CD4-positive, alpha-beta T cell treated with Interleukin-2 at 100 ng/mL for 4 hours (primary cell): ENCODE measurements at regions not wholly inside any gene's neighbourhood (a gene's known extent, or its start where the extent isn't known, plus 50 kb on each side); places are given as distances from the start of the nearest gene placed in this dataset.

Experiments
- DNase-seq: peaks from one replicate; pipeline ENCODE4 v3.0.0-alpha.2; 2020; ENCODE audit warnings: low spot score

DNA sequence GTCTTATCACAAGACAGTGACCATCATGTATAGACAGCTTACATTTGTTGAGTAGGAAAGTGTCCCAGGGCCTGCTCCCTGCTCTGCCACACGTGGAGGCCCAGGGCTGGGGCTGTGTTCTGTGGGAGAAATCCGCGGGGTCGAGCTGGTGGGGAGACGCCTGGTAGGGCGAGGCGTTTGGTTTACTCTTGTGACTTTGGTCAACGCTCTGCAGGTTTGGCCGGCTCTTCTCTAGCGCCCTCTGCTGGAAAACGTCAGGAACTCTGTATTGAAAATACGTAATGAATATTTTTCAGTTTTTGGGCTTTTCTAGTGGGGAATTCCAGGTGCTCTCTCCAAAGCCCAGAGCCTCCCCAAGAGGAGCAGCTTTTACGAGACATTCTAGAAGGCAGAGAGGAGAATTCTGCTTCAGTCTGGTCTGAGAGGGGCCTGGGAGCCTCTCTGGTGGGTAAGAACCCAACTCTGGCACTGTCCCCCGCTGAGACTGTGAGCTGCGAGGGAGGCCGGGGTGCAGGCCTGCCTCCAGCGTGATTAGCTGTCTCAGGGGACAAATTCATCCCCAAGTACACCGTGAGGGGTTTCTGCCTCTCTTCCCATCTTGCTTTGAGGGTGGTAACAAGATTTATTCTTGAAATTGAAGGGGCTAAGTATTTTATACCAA lies 112.6 kb upstream of the RALGAPA2 start:
- DNase-seq, result peak; percentile 41

GRCh38 chr20:20823476-20823881 lies 111.0 kb upstream of the RALGAPA2 start:
- no peak for DNase-seq

DNA sequence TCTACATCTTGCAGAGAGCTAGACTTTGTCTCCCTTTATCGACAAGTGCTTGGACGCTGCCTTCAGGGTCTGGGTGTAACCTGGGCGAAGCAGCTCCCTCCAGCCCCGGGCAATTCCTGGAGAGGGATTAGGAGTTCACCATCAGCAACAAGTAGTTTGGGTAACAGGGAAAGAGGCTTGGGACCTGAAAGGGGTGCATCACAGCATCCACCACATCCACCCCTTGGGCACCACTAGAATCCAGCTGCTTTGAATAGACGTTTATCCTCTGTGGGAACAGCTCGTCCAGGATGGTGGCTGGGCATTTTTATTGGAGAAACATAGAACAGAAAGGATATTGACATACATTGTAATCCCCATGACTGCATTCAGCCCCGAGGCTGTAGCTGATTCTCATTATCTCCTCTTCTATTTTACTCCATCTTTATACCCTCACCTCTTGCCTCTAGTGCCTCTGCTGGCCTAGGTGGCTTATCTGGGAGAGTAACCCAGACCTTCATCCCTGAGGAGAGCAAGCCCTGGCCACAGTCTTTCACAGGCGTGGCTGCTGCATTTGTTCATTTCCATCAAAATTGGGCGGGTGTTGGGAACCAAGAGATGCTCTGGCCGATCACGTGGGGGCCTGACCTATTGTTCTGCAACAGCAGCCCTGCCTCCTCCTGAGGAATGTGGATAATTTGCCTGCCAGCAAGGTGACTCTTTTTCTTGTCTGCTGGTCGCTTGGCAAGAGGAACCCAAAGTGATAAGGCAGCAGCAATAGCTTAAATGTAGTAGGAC lies 109.2 kb upstream of the RALGAPA2 start:
- DNase-seq, result no peak

GRCh38 chr20:20820785-20821483 lies 108.5 kb upstream of the RALGAPA2 start:
- DNase-seq, result no peak

- DNase-seq, result no peak
Observed at GRCh38 chr20:20820104-20820503, 107.7 kb upstream of the RALGAPA2 start.

DNA sequence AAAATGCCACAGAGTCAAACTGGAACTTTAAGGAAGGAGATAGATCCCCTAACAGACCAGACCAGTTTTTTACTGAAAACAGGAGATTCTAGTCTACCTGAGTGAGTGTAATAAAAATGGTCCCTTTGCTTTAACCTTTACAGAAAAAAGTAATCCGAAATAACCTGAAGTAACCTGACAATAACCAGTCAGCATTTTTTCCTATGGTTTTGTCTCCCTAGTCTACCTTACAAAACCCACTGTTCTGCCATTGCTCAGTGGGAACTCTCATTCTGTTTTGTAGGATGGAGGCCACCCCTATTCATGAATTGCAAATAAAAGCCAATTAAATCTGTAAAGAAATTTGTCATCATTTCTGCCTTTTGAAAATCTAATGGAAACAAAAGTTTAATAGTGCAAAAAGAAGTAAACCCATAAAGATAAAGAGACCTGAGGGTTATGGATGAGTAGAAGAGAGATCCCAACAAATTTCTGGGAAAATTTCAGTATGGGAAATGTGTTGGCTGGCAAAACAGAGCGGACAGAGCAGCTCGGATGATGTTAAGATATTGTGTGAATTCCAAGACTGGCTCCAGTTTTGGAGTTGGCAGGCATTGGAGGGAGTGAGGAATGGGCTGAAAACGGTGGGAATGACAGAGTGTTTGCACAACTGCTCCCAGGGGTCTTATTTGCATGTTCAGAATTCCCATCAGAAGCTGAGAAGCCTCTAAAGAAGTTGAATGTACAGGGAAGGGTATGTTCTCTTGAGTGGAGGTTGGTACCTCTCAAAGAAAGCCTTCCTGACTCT lies 104.7 kb upstream of the RALGAPA2 start:
- no peak for DNase-seq

- no peak for DNase-seq
Observed at GRCh38 chr20:20815711-20816455, 103.4 kb upstream of the RALGAPA2 start.

DNA sequence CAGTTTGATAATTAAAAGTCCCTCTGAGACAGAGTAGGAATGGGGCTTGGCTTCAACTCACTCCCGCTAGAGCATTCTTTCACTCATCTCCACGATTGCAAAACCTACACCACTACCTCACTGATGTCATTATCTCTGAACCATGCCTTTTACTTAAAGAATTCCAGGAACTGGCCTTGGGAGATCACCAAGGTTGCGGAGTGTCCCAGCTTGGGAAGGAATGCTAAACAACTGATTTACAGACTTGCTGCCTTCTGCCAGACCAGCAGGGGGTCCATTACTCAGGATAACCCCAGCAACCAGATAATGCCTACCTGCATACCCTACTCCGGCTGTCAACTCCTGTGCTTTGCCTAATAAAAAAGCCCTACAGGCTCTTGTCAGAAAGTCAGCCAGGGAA lies 102.2 kb upstream of the RALGAPA2 start:
- DNase-seq, result no peak

DNA sequence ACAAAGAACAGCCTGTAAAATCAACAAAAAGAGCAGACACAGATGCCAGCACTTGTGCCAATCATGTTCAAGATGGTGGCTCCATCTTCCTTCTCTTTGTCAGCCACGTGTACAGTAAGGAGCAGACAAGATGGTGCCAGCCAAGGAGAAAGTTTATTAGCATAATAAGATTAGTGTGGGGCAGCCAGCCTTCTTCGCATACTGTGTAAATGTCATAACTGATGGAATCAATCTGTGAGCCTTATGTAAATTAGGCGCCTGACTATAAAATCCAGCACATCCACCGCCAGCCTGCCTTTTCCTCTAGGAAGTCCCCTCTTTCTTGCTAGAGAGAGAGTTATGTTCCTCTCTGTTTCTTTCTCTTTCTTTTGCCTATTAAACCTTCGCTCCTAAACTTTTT lies 99.7 kb upstream of the RALGAPA2 start:
- no peak for DNase-seq

DNA sequence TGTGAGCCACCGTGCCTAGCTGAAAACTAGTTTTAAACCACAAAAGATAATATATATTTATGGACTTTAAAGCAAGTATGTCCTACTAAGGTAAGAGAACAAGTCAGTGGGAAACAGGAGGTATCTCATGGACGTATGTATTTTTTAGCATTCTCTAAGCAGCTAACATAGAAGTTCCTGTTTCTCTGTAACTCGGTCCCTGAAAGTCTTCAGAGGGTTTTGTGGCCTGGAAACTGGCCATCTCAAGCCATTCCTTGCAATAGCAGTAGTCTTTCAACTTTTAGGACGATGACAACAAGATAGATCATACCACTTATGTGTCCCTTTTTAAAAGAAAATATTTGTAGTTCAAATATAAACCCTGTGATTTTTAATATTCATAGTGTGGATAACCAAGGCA lies 95.6 kb upstream of the RALGAPA2 start:
- no peak for DNase-seq

DNA sequence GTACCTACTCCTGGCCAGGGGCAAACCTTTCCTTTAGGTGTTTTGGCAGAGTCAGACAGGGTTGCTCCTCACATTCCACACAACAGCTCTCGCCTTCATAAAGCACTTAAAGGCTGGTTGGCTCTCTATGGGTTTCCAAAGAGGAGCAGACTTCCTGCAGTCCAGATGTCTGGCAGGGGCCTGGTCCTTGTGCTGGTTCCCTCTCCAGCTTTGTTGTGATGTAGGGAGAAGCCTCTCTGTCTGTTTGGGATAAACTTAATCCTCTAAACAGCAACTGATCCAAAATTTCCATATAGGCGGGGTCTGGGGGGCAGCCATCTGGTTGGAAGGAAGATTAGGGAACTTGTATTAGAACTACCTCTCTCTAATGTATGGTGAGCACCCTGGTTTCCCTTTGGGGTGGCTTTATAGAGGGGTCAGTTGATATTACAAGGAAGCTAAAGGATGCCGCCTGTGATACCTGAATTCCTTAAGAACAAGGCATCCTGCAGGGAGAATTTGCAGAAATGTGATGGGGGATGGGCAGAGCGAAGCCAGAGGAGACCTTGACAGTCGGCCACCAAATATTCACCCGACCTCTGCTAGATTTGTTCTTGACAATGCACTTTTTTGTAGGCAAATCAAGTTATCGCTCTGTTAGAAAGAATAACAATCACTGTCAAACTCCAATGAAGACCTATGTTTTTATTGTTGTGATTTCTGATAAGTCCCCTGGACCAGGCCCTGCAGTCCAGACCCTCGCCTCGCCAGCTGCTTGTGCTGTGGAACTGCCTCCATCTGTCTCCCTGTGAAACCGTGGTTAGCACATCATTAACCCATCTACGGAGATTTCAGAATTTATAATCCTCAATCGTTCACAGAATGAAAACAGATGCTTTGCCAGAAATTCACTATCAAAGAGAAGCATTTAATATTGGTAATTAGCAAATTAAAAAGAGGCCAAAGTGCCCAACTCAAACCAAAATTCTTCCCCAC lies 94.0 kb upstream of the RALGAPA2 start:
- no peak for DNase-seq

GRCh38 chr20:20803011-20803410 lies 90.6 kb upstream of the RALGAPA2 start:
- DNase-seq, result no peak

DNA sequence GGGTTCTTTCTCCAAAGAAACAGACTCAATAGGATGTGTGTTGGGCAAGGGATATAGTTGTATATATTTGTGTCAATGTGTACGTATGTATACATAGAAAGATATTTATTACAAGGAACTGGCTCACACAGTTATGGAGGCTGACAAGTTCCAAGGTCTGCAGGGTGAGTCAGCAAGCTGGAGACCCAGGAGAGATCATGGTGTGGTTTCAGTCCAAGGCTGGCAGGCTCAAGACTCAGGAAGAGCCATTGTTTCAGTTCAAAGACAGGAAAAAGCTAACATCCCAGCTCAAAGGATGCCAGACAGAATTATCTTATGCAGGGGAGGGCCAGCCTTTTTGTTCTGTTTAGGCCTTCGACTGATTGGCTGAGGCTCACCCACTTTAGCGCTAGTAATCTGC lies 89.9 kb upstream of the RALGAPA2 start:
- DNase-seq, result no peak

DNA sequence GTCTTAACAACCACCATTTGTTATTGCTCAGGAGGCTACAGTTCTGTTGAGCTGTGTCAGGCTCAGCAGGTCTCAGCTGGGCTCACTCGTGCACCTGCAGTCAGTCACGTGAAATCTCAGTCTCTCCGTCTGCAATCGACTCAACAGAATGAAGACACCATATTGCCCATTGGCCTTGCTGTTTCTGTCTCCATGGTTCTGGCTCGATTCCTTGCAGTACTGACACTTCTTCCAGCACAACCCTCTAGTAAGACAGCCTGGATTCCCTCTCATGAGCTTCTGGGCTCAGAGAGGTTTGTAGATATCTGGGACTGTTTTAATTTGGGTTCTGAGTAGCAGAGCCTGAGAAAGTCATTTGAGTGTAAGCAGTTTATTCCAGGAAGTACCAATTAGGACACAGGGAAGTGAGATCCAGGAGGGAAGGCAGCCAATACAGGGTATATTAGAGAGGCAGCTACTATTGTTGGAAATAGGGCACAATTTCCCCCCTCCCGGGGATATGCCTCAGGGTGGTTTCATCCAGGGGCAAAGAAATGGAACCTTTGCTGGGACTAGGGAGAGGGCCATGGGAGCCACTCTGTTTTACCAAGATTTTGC lies 87.4 kb upstream of the RALGAPA2 start:
- DNase-seq, result no peak

DNA sequence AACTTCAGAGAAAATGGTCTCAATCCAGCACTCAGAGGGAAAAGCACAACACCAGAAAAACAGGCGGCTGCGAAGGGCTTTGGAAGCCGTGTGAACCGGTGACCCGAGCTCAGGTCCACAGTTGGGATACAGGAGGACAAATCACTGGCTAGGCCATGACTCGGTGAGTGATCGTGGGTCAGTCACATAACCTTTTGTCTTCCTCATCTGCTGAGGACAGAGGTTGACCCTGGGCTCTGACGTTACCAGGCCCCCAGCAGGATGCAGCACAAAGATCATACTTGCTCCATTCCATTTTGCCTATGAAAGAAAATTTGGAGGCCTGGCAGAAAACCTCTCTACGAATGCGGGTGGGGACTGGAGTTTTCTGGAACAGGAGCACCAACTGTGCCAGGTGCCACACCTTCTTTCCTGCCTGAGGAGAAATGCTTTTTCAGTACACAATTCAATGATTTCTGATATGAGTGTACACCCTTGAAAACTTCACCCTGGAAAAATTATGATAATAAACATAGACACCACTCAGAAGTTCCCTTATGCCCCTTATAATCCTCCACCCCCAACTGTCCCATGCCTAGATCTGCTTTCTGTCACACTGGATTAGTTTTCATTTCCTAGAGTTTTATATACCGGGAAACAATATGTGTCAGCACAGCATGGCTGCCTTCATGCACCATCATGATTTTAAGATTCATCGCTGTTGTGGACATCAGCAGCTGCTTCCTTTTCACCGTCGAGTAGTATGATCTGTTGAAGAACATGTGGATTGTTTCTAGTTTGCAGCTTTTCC lies 85.3 kb upstream of the RALGAPA2 start:
- no peak for DNase-seq

- no peak for DNase-seq
Observed at GRCh38 chr20:20796766-20797440, 84.5 kb upstream of the RALGAPA2 start.

- DNase-seq, result no peak
Observed at GRCh38 chr20:20795721-20796120, 83.3 kb upstream of the RALGAPA2 start.

DNA sequence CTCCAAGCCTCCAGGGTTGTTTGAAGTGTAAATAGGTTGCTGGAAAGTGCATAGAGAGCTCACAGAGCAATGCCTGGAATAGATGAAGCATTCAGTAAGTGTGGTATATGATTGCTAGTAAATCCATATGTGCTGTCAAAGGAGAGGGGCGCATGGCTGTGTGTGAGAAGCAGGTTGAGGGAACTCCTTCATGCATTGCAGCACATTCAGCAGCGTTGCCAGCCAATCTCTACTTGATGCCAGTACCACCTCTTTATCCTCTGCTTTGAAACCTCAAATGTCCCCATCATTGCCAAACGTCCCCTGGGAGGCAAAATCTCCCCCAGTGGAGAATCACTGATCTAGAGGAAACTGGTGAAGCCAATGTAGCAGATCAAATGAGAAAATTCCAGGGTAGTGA lies 82.7 kb upstream of the RALGAPA2 start:
- DNase-seq, result no peak

GRCh38 chr20:20793591-20793990 lies 81.1 kb upstream of the RALGAPA2 start:
- DNase-seq, result no peak
